SK-N-SH (cell line): ENCODE measurements at regions not wholly inside any gene's neighbourhood (a gene's known extent, or its start where the extent isn't known, plus 50 kb on each side); places are given as distances from the start of the nearest gene placed in this dataset.
"Not testable (repeated sequence)": the region's sequence is repeated elsewhere in the genome, so short reads cannot be mapped to it uniquely, and the experiment has no call there.

ENCODE experiments used
- EP300 ChIP-seq, 2 experiments: IDR thresholded peaks; 2 replicates each; pipeline versions ENCODE4 v1.4.0 to v1.6.1; 2012; ENCODE audit warnings: borderline replicate concordance in 1 of 2, low read depth in 1 of 2, low read length in 1 of 2
- FOXJ3 ChIP-seq: sonication (generic); formaldehyde crosslinking; IDR thresholded peaks from 2 replicates; pipeline ENCODE4 v1.5.1; 2020; ENCODE audit warnings: mild to moderate bottlenecking, missing genetic modification reagents
- TAF1 ChIP-seq: IDR thresholded peaks from 2 replicates; pipeline ENCODE4 v1.6.1; 2012; ENCODE audit warnings: low read depth, mild to moderate bottlenecking, low read length, moderate library complexity, borderline replicate concordance
- TF ChIP-seq, protein P1 (sequence below): fragments of 200-600 bp; sonication (generic); IDR thresholded peaks from 2 replicates; pipeline ENCODE4 v1.6.1; 2017; ENCODE audit warnings: antibody characterized with exemption, mild to moderate bottlenecking, moderate library complexity
- TF ChIP-seq, protein P2 (sequence below): fragments of 150-350 bp; IDR thresholded peaks from 2 replicates; pipeline ENCODE4 v1.6.1; 2016; ENCODE audit warnings: mild to moderate bottlenecking, low read depth, low read length
- TF ChIP-seq, protein P3 (sequence below): IDR thresholded peaks from 2 replicates; pipeline ENCODE4 v1.4.0; 2012; ENCODE audit warnings: low read depth, borderline replicate concordance
- TF ChIP-seq, protein P4 (sequence below): fragments of 150-350 bp; IDR thresholded peaks from 2 replicates; pipeline ENCODE4 v1.6.1; 2017; ENCODE audit warnings: antibody characterized with exemption, low read length, low read depth, borderline replicate concordance

DNA sequence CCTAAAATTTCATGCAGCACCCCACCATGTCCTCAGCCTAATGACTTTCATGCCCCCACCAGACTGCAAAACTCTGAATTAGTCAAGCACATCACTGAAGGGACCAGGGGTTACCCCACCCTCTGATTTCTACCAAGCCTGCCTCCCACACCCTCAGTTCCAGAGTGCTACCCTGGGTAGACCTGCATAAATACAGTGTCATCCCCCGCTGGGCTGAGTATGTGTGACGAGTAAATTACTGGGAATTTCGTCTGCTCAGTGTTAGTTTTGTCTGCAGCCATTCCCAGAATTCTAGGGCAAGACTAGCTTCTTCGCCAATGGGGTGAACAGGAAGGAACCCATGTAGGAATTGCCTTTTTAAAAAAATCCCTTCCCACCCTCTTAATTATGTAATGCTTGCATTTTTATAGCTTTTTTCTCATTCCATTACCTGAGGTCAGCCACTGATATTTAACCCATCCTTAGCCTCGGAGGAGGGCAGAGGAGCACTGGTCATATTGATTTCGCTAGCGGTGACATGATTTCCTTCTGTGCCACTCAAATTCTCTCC lies 837.5 kb upstream of the DEFB115 start:
- not testable (repeated sequence) for TF ChIP-seq FOXJ3 (CRISPR knock-in tag); EP300 (IDR thresholded peaks at IDR 0.05; ENCODE audit: borderline replicate concordance in 1 of 2, low read depth in 1 of 2, low read length in 1 of 2); TAF1
- TF ChIP-seq, protein P1, sequence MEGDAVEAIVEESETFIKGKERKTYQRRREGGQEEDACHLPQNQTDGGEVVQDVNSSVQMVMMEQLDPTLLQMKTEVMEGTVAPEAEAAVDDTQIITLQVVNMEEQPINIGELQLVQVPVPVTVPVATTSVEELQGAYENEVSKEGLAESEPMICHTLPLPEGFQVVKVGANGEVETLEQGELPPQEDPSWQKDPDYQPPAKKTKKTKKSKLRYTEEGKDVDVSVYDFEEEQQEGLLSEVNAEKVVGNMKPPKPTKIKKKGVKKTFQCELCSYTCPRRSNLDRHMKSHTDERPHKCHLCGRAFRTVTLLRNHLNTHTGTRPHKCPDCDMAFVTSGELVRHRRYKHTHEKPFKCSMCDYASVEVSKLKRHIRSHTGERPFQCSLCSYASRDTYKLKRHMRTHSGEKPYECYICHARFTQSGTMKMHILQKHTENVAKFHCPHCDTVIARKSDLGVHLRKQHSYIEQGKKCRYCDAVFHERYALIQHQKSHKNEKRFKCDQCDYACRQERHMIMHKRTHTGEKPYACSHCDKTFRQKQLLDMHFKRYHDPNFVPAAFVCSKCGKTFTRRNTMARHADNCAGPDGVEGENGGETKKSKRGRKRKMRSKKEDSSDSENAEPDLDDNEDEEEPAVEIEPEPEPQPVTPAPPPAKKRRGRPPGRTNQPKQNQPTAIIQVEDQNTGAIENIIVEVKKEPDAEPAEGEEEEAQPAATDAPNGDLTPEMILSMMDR: not testable (repeated sequence)
- TF ChIP-seq, protein P2, sequence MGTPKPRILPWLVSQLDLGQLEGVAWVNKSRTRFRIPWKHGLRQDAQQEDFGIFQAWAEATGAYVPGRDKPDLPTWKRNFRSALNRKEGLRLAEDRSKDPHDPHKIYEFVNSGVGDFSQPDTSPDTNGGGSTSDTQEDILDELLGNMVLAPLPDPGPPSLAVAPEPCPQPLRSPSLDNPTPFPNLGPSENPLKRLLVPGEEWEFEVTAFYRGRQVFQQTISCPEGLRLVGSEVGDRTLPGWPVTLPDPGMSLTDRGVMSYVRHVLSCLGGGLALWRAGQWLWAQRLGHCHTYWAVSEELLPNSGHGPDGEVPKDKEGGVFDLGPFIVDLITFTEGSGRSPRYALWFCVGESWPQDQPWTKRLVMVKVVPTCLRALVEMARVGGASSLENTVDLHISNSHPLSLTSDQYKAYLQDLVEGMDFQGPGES: not testable (repeated sequence)
- TF ChIP-seq, protein P3, sequence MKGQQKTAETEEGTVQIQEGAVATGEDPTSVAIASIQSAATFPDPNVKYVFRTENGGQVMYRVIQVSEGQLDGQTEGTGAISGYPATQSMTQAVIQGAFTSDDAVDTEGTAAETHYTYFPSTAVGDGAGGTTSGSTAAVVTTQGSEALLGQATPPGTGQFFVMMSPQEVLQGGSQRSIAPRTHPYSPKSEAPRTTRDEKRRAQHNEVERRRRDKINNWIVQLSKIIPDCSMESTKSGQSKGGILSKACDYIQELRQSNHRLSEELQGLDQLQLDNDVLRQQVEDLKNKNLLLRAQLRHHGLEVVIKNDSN: not testable (repeated sequence)
- TF ChIP-seq, protein P4, sequence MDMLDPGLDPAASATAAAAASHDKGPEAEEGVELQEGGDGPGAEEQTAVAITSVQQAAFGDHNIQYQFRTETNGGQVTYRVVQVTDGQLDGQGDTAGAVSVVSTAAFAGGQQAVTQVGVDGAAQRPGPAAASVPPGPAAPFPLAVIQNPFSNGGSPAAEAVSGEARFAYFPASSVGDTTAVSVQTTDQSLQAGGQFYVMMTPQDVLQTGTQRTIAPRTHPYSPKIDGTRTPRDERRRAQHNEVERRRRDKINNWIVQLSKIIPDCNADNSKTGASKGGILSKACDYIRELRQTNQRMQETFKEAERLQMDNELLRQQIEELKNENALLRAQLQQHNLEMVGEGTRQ: not testable (repeated sequence)
